ENCODE measurements at regions not wholly inside any gene's neighbourhood (a gene's known extent, or its start where the extent isn't known, plus 50 kb on each side); places are given as distances from the start of the nearest gene placed in this dataset.
"Not testable (repeated sequence)": the region's sequence is repeated elsewhere in the genome, so short reads cannot be mapped to it uniquely, and the experiment has no call there.

- no peak for DNase-seq
Measured at GRCh38 chr16:61150351-61150750, 885.9 kb downstream of the CDH8 start.

- no peak for DNase-seq
Measured at GRCh38 chr16:61149709-61150108, 886.5 kb downstream of the CDH8 start.

- DNase-seq: no peak
Measured at GRCh38 chr16:61148930-61149329, 887.3 kb downstream of the CDH8 start.

- no peak for DNase-seq
Measured at GRCh38 chr16:61146429-61146828, 889.8 kb downstream of the CDH8 start.

- no peak for DNase-seq
Measured at GRCh38 chr16:61131447-61131846, 904.8 kb downstream of the CDH8 start.

- DNase-seq: no peak
Measured at GRCh38 chr16:61128545-61129323, 907.5 kb downstream of the CDH8 start.

- no peak for DNase-seq
Measured at GRCh38 chr16:61105544-61105943, 930.7 kb downstream of the CDH8 start.

- no peak for DNase-seq
Measured at GRCh38 chr16:61098505-61098904, 937.7 kb downstream of the CDH8 start.

- not testable (repeated sequence) for DNase-seq
Measured at GRCh38 chr16:61091300-61091699, 944.9 kb downstream of the CDH8 start.

GRCh38 chr16:61083711-61084110 lies 952.5 kb downstream of the CDH8 start:
- no peak for DNase-seq

- DNase-seq: no peak
Measured at GRCh38 chr16:61074324-61074723, 961.9 kb downstream of the CDH8 start.

- DNase-seq: no peak
Measured at GRCh38 chr16:61057635-61058034, 978.6 kb downstream of the CDH8 start.

GRCh38 chr16:61050547-61050946 lies 985.7 kb downstream of the CDH8 start:
- no peak for DNase-seq

- no peak for DNase-seq
Measured at GRCh38 chr16:61045931-61046330, 990.3 kb downstream of the CDH8 start.

GRCh38 chr16:61042737-61043136 lies 993.5 kb downstream of the CDH8 start:
- no peak for DNase-seq

- no peak for DNase-seq
Measured at GRCh38 chr16:61030616-61031015, 1005.6 kb downstream of the CDH8 start.

- DNase-seq: no peak
Measured at GRCh38 chr16:61024180-61024900, 1011.9 kb downstream of the CDH8 start.

GRCh38 chr16:61014869-61015268 lies 1021.4 kb downstream of the CDH8 start:
- no peak for DNase-seq

- no peak for DNase-seq
Measured at GRCh38 chr16:61007694-61008093, 1028.5 kb downstream of the CDH8 start.

- no peak for DNase-seq
Measured at GRCh38 chr16:61005952-61006351, 1030.3 kb downstream of the CDH8 start.

- DNase-seq: no peak
Measured at GRCh38 chr16:61002479-61003204, 1033.6 kb downstream of the CDH8 start.

GRCh38 chr16:60991886-60992285 lies 1044.4 kb downstream of the CDH8 start:
- DNase-seq: no peak

GRCh38 chr16:60989592-60989991 lies 1046.6 kb downstream of the CDH8 start:
- no peak for DNase-seq

- DNase-seq: no peak
Measured at GRCh38 chr16:60979119-60979518, 1057.1 kb downstream of the CDH8 start.

All from NCI-H446 treated with DMSO at 0.1 percent for 48 hours (cell line).